ENCODE measurements at regions not wholly inside any gene's neighbourhood (a gene's known extent, or its start where the extent isn't known, plus 50 kb on each side); places are given as distances from the start of the nearest gene placed in this dataset.

DNA sequence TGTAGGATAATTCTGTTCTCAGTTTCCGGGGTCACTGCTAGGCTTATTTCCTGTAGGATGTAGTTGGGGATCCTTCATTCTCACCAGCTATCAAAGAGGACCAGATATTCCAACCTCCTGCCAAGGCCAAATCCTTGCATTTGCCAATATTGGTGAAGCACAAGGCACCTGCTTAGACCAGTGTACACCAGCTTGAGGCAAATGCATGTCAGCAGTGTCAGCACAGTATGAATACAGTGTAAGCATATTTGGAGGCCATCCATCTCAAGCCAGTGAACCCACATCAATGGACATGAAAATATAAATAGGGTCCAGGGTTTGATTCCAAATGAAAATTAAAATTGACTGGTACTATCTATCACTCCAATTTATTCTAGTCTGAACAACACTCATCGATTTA, 88.0 kb upstream of the MAPRE2 start:
- TF ChIP-seq, protein P1, sequence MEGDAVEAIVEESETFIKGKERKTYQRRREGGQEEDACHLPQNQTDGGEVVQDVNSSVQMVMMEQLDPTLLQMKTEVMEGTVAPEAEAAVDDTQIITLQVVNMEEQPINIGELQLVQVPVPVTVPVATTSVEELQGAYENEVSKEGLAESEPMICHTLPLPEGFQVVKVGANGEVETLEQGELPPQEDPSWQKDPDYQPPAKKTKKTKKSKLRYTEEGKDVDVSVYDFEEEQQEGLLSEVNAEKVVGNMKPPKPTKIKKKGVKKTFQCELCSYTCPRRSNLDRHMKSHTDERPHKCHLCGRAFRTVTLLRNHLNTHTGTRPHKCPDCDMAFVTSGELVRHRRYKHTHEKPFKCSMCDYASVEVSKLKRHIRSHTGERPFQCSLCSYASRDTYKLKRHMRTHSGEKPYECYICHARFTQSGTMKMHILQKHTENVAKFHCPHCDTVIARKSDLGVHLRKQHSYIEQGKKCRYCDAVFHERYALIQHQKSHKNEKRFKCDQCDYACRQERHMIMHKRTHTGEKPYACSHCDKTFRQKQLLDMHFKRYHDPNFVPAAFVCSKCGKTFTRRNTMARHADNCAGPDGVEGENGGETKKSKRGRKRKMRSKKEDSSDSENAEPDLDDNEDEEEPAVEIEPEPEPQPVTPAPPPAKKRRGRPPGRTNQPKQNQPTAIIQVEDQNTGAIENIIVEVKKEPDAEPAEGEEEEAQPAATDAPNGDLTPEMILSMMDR (conservative IDR thresholded peaks at IDR 0.05; ENCODE audit: low read depth, low read length), result no peak
- TF ChIP-seq, protein P2, sequence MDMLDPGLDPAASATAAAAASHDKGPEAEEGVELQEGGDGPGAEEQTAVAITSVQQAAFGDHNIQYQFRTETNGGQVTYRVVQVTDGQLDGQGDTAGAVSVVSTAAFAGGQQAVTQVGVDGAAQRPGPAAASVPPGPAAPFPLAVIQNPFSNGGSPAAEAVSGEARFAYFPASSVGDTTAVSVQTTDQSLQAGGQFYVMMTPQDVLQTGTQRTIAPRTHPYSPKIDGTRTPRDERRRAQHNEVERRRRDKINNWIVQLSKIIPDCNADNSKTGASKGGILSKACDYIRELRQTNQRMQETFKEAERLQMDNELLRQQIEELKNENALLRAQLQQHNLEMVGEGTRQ (IDR thresholded peaks at IDR 0.05; ENCODE audit: low read depth, low read length), result no peak
- TF ChIP-seq NFE2L2 (IDR thresholded peaks at IDR 0.05; ENCODE audit: low read depth, low read length), result no peak
- TF ChIP-seq MAFK (IDR thresholded peaks at IDR 0.05; ENCODE audit: low read depth, low read length), result no peak
- no peak for TF ChIP-seq POLR2A (IDR thresholded peaks at IDR 0.05; ENCODE audit: low read depth, low read length)
- TF ChIP-seq RFX5 (IDR thresholded peaks at IDR 0.05; ENCODE audit: low read depth, low read length), result no peak
- TF ChIP-seq CEBPB (IDR thresholded peaks at IDR 0.05; ENCODE audit: low read depth, low read length), result no peak
- no peak for TF ChIP-seq BHLHE40 (IDR thresholded peaks at IDR 0.05; ENCODE audit: low read depth, low read length)
- TF ChIP-seq MAZ (IDR thresholded peaks at IDR 0.05; ENCODE audit: borderline replicate concordance, low read depth, low read length), result no peak
- TF ChIP-seq, protein P3, sequence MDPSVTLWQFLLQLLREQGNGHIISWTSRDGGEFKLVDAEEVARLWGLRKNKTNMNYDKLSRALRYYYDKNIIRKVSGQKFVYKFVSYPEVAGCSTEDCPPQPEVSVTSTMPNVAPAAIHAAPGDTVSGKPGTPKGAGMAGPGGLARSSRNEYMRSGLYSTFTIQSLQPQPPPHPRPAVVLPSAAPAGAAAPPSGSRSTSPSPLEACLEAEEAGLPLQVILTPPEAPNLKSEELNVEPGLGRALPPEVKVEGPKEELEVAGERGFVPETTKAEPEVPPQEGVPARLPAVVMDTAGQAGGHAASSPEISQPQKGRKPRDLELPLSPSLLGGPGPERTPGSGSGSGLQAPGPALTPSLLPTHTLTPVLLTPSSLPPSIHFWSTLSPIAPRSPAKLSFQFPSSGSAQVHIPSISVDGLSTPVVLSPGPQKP (IDR thresholded peaks at IDR 0.05; ENCODE audit: borderline replicate concordance, low read depth, low read length), result no peak
- no peak for TF ChIP-seq RAD21 (IDR thresholded peaks at IDR 0.05; ENCODE audit: low read length)
- no peak for TF ChIP-seq RCOR1 (IDR thresholded peaks at IDR 0.05; ENCODE audit: insufficient replicate concordance, low read length)
- no peak for TF ChIP-seq FOS (IDR thresholded peaks at IDR 0.05; ENCODE audit: low read depth, low read length)
- no peak for TF ChIP-seq CHD1 (IDR thresholded peaks at IDR 0.05; ENCODE audit: low read depth, low read length)
- H3K27me3 ChIP-seq (ENCODE audit: control insufficient read depth, insufficient read depth, low read length), result no peaks in the 10 kb centered on the region

More for the DNA sequence above, 88.0 kb upstream of the MAPRE2 start:
- in situ Hi-C loops (cut with MboI; ENCODE audit: low sequenced_read_pairs) (no loop called here), intact Hi-C loops (cut with micrococcal nuclease) (no loop called here), dilution Hi-C loops (cut with HindIII; ENCODE audit: low sequenced_read_pairs, unreplicated experiment) (no loop called here)
- no peak overlapping the region for H3K9ac ChIP-seq (ENCODE audit: low read depth, low read length)
- H2AFZ ChIP-seq (replicated peaks; ENCODE audit: low read length, poor library complexity), result no peak overlapping the region
- no peak overlapping the region for H3K23ac ChIP-seq (ENCODE audit: low read depth, low read length)
- no TSS peak for BruUV-seq (replicated peaks)
- peaks cover 5% of the 10 kb centered on the region for H3K4me1 ChIP-seq (ENCODE audit: control insufficient read depth, insufficient read depth, low read length)
- no peak overlapping the region for H2AK5ac ChIP-seq (ENCODE audit: low read depth, low read length)
- no peak overlapping the region for H2BK15ac ChIP-seq (ENCODE audit: low read depth, low read length)
- H2BK20ac ChIP-seq (ENCODE audit: low read depth, low read length), result no peak overlapping the region
- DNase-seq (no peak), ATAC-seq (ENCODE audit: low read depth) (no peak)
- no peak overlapping the region for H2BK5ac ChIP-seq (ENCODE audit: low read depth, low read length, poor library complexity, severe bottlenecking)
- CTCF ChIA-PET, result no interaction called here
- no peak overlapping the region for H3K56ac ChIP-seq (ENCODE audit: extremely low read depth, insufficient read depth, low read length)
- POLR2A ChIA-PET (ENCODE audit: unreplicated experiment), result no interaction called here
- H3K4me2 ChIP-seq (ENCODE audit: low read depth, low read length), result no peak overlapping the region
- no peak overlapping the region for H3K4me3 ChIP-seq (ENCODE audit: insufficient read depth, low read depth, low read length)
- no peak overlapping the region for H4K5ac ChIP-seq (ENCODE audit: low read depth, low read length)
- no peak overlapping the region for H4K91ac ChIP-seq (ENCODE audit: insufficient read depth, low read depth, low read length)
- no peak overlapping the region for H2AK9ac ChIP-seq (replicated peaks; ENCODE audit: low read depth, low read length, poor library complexity)
- H2BK120ac ChIP-seq (ENCODE audit: low read depth, low read length), result no peak overlapping the region
- H3K18ac ChIP-seq (ENCODE audit: low read depth, low read length), result no peak overlapping the region
- no peaks in the 10 kb centered on the region for H3K9me3 ChIP-seq (ENCODE audit: control insufficient read depth, insufficient read depth, low read length)
- no peak overlapping the region for H4K8ac ChIP-seq (ENCODE audit: low read depth in 2 of 2, low read length in 2 of 2)
- no peaks in the 10 kb centered on the region for H3K79me1 ChIP-seq (ENCODE audit: low read depth in 1 of 2, low read length in 2 of 2)
- WGBS, 2 experiments (ENCODE audit: extremely low coverage in 2 of 2, insufficient read length in 1 of 2), result no CpG with 5 or more reads among the region's 2 CpGs
- H3K36me3 ChIP-seq (ENCODE audit: control insufficient read depth, insufficient read depth, low read length), result no peaks in the 10 kb centered on the region
- no peaks in the 10 kb centered on the region; the same call in 1 of the 2 replicates for H4K20me1 ChIP-seq (ENCODE audit: insufficient read depth, low read length)
- no peak overlapping the region for H3K27ac ChIP-seq (ENCODE audit: insufficient read depth, low read length)
- no peak overlapping the region for H3K14ac ChIP-seq (replicated peaks; ENCODE audit: low read depth, low read length)
- no peak overlapping the region for H3K4ac ChIP-seq (ENCODE audit: low read depth, low read length)
- no peaks in the 10 kb centered on the region for H3K9me1 ChIP-seq (ENCODE audit: insufficient read depth, low read length)
